G401.6 (cell line): ENCODE measurements at regions not wholly inside any gene's neighbourhood (a gene's known extent, or its start where the extent isn't known, plus 50 kb on each side); places are given as distances from the start of the nearest gene placed in this dataset.
"Not testable (repeated sequence)": the region's sequence is repeated elsewhere in the genome, so short reads cannot be mapped to it uniquely, and the experiment has no call there.

ENCODE experiments used
- FAIRE-seq: peaks from 2 replicates; lab custom pipeline; 2012; peaks lifted over from hg19 to GRCh38; lab: Jason Lieb, UNC

DNA sequence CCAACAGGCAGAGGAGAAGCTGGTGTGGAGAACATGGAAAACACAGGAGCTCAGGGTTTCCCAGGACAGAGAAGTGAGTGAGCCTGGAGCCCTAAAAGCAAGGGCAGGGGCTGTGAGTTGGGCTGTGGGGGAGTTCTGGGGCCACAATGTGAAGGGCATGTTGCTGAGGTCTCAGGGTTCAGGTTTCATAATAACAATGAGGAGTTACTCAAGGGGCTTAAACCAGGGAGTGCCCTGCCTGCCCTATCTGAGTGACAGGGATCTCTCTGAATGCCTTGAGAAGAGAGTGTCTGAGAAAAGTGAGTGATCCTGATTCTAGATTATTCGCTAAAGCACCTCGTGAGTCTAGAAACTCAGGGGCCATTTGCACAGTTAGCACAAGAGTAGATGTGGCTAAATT lies 129.6 kb downstream of the VPREB1 start:
- FAIRE-seq: no peak

DNA sequence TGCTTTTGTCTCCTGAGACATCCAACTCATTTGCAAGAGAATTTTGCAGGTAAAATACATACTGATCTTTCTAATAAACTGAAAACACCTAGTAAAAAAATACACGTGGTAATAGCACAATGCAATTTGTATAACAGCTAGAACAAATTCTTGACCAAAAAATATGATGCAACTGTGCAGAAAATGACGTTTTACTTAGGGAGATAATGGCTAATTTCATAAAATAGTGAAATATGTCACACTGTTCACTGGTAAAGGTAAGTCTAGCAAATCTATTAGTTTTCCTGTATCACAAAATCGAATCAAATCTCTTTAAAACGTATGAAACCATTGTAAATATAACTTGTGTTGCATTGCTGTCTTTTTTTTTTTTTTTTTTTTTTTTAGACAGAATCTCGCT lies 130.0 kb downstream of the VPREB1 start:
- no peak for FAIRE-seq

- FAIRE-seq: no peak
These were observed 131.2 kb downstream of the VPREB1 start for GRCh38 chr22:22375576-22376351.

DNA sequence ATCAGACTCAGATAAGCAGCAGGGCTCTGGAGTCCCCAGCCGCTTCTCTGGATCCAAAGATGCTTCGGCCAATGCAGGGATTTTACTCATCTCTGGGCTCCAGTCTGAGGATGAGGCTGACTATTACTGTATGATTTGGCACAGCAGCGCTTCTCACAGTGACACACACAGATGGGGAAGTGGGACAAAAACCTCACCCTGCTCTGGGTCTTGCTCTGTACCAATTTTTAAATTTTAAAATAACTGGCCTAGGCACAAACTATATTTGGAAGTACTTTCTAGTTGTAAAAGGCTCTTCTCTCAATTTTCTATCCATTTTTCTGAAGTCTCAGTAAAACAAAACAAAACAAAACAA lies 131.7 kb downstream of the VPREB1 start:
- FAIRE-seq: no peak

GRCh38 chr22:22376884-22377283 lies 131.7 kb downstream of the ZNF280B start:
- not testable (repeated sequence) for FAIRE-seq

DNA sequence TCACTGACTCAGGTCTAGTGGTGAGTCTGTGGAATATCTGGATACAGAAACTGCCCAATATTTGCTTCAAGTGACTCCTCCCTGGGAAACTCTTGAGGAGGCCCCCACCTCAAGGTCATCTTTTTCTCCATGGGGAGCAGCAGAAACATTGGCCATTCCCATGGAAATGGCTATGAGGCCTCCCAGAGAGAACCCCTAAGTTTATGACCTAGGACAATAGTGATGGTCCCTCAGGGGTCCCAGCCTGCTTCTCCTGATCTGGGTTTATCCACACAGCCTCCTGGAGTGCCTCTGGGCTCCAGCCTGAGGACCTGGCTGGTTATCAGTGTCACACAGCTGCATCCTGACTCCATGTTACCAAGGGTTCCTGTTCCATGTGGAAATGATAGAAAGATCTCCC lies 131.2 kb downstream of the ZNF280B start:
- FAIRE-seq: no peak

DNA sequence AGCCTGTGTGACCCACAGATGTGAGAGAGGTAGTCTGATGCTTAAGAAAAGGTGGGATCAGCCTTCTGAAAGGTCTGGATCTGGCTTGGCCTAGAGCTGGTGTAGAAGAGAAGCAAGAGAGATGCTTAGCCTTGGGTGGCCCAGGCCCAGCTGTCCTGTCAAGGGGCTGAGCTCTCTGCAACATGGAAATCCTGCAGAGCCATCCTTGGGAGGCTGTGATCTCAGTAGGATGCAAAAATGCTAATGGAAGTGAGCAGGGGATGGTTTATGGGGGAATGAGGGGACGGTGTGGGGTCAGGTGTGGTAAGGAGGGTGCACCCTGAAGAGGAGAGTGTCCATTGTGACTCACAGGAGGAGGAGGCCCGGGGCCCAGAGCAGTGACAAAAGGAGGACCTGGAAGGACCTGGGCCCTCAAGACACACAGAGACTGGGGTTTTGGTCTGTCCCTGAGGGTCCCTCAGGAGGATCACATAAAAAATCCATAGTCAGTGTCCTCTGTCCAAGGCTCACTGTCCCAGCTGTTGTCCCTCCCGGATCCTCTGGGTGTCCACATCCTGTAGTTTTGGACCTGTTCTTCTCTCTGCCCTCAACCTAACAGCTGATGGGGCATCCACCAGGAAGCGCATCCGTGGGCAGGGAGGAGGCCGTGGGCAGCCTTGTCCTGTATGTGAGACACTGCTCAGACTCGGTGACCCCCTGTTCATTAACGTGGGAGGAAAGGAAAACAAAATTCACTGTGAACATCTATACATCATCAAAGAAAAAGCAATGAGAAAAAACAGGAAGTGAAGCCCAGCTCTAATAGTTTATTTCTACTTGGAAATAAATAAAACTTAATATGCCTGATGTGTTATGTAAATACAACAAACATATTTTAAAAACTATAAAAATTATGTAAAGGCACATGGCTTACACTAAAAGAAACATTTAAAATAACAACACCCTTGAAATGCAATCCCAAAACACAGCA lies 129.8 kb downstream of the ZNF280B start:
- no peak for FAIRE-seq

DNA sequence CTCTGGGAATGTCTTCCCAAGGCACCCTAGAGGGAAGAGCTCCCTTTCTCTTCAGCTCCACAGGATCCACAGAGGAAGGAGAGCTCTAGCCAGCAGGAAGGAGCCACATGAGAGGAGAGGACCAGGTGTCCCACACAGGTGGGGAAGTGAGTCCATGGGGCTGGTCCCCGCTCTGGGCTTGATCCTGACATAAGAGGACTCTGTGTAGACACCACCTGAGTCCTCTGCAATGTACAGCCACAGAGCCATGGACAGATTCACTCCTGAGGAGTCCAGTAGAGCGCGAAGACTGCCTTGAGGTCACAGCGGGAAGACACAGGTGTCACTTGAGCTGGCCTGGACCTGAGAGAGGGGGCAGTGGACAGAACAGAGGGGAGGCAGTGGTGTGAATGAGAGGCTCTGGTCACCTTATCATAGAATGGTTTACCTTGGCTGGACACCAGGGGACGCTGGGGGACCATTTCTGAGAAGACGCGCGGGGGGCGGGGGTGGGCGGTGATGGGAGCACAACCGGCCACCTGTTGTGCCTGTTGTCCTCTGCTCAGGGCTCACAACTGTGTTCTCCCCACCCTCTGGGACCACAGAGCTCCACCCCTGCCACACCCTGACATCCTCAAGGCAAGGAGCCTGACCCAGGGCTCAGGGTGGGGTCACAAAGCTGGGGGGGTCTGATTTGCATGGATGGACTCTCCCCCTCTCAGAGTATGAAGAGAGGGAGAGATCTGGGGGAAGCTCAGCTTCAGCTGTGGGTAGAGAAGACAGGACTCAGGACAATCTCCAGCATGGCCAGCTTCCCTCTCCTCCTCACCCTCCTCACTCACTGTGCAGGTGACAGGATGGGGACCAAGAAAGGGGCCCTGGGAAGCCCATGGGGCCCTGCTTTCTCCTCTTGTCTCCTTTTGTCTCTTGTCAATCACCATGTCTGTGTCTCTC lies 128.2 kb downstream of the ZNF280B start:
- FAIRE-seq: no peak

GRCh38 chr22:22381292-22381691 lies 127.2 kb downstream of the ZNF280B start:
- FAIRE-seq: not testable (repeated sequence)

DNA sequence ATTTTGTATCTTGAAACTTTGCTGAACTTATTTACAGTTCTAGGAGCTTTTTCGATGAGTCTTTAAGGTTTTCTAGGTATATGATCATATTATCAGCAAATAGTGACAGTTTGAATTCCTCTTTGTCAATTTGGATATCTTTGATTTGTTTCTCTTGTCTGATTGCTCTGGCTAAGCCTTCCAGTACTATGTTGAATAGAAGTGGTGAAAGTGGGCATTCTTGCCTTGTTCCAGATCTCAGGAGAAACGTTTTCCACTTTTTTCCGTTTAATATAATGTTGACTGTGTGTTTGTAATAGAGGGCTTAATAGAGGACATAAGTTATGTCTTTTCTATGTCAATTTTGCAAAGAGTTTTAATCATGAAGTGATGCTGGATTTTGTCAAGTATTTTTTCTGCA lies 124.3 kb downstream of the ZNF280B start:
- FAIRE-seq: no peak

DNA sequence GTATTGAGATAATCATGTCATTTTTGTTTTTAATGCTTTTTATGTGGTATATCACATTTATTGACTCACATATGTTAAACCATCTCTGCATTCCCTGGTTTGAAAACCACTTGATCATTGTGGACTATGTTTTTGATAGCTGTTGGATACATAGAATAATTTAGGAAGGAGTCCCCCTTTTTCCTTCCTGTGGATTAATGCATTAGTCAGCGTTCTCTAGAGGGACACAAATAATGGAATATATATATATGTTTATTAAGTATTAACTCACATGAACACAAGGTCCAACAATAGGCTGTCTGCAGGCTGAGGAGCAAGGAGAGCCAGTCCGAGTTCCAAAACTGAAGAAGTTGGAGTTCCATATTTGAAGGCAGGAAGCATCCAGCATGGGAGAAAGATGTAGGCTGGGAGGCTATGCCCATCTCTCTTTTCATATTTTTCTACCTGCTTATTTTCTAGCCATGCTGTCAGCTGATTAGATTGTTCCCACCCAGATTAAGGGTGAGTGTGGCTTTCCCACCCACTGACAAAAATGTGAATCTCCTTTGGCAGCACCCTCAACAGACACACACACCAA lies 123.8 kb downstream of the ZNF280B start:
- FAIRE-seq: no peak

- FAIRE-seq: no peak
These were observed 121.7 kb downstream of the ZNF280B start for GRCh38 chr22:22386602-22387385.

GRCh38 chr22:22387386-22387736 lies 121.2 kb downstream of the ZNF280B start:
- FAIRE-seq: no peak

GRCh38 chr22:22388090-22388489 lies 120.5 kb downstream of the ZNF280B start:
- no peak for FAIRE-seq

- no peak for FAIRE-seq
These were observed 120.0 kb downstream of the ZNF280B start for GRCh38 chr22:22388494-22388893.

GRCh38 chr22:22389467-22389866 lies 119.1 kb downstream of the ZNF280B start:
- no peak for FAIRE-seq

- no peak for FAIRE-seq
These were observed 117.6 kb downstream of the ZNF280B start for GRCh38 chr22:22390989-22391388.

DNA sequence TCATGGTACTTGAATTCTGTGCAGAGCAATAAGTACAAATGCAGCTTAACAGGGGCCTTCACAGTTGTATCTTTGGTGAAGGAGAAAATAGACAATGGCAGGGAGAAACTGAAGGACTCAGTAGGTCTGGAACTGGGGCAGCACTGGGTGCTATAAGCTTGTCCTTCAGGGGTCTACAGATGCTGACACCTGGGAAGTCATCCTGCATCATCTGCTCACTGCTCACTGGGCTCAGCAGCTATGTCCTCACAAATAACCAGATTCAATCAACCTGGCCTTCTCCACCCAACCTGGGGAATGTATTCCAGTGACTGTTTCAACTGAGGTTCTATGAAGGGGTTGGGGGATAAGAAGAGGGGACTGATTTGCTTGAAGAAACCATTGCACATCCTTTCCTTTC lies 117.0 kb downstream of the ZNF280B start:
- FAIRE-seq: no peak

- no peak for FAIRE-seq
These were observed 116.4 kb downstream of the ZNF280B start for GRCh38 chr22:22392131-22392530.

- FAIRE-seq: no peak
These were observed 114.0 kb downstream of the ZNF280B start for GRCh38 chr22:22394591-22394990.

DNA sequence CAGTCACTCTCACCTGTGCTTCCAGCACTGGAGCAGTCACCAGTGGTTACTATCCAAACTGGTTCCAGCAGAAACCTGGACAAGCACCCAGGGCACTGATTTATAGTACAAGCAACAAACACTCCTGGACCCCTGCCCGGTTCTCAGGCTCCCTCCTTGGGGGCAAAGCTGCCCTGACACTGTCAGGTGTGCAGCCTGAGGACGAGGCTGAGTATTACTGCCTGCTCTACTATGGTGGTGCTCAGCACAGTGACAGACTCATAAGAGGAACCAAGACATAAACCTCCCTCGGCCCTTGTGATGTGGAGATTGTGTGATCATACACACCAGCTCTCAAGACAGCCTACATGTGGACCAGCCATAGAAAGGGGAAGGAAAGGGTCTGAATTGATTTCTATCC lies 113.3 kb downstream of the ZNF280B start:
- no peak for FAIRE-seq
